K562 (cell line): ENCODE measurements at regions not wholly inside any gene's neighbourhood (a gene's known extent, or its start where the extent isn't known, plus 50 kb on each side); places are given as distances from the start of the nearest gene placed in this dataset.

Experiments used
- ATAC-seq: fragments of 200-7000 bp; cut with Tn5 transposase; 3 replicates; pipeline ENCODE4 v1.9.1; 2020; ENCODE audit warnings: moderate library complexity
- BruUV-seq: library from RNA; stranded (reverse); fragments of 400-500 nt; replicated peaks from 2 replicates; lab custom pipeline; 2021; lab: Mats Ljungman, UMichigan
- CTCF ChIA-PET: fragments of 300-600 bp; formaldehyde crosslinking; extraction: SDS; loops from one replicate; lab custom pipeline; 2021; ENCODE audit warnings: low intra/inter-chr PET ratio; lab: Yijun Ruan, JAX
- POLR2A ChIA-PET: fragments of 300-600, 350-650 bp; sonication (Branson Sonifier 250); formaldehyde crosslinking; extraction: SDS; loops from one replicate; lab custom pipeline; 2021; ENCODE audit warnings: antibody characterized with exemption, inconsistent platforms; lab: Yijun Ruan, JAX
- DNase-seq, 4 experiments: peaks; one replicate each; pipeline versions ENCODE4 v3.0.0 to v3.0.0-alpha.2; 2011 to 2018; ENCODE audit warnings: low spot score in 3 of 4, mixed read lengths in 3 of 4; ENCODE audit errors: extremely low read depth in 1 of 4
- FAIRE-seq: peaks from 2 replicates; lab custom pipeline; 2011; peaks lifted over from hg19 to GRCh38; lab: Jason Lieb, UNC
- H2AFZ ChIP-seq: 2 replicates; pipeline ENCODE4 v1.6.0; 2011; ENCODE audit warnings: low read depth, low read length, control low read depth, inconsistent platforms
- H3K27ac ChIP-seq: fragments of 200-600 bp; 3 replicates; pipeline ENCODE4 v1.8.0; 2011; ENCODE audit warnings: low read depth, mild to moderate bottlenecking, control low read depth, inconsistent platforms, low read length, moderate library complexity, mixed read lengths; ENCODE audit errors: extremely low read depth
- H3K27me3 ChIP-seq, 2 experiments: fragments of 300-600 bp in 1 of 2; 2 replicates in 1 of 2; 3 replicates in 1 of 2; pipeline versions ENCODE4 v1.6.0 to v1.8.0; 2011; ENCODE audit warnings: inconsistent platforms in 2 of 2, low read length in 2 of 2, mild to moderate bottlenecking in 1 of 2, mixed read lengths in 1 of 2, moderate library complexity in 1 of 2; ENCODE audit not compliant: control insufficient read depth in 2 of 2, insufficient read depth in 2 of 2
- H3K36me3 ChIP-seq: fragments of 300-600 bp; 3 replicates; pipeline ENCODE4 v1.8.0; 2011; ENCODE audit warnings: mild to moderate bottlenecking, low read length, inconsistent platforms; ENCODE audit not compliant: control insufficient read depth, insufficient read depth
- H3K4me1 ChIP-seq, 2 experiments: fragments of 200-600 bp in 1 of 2; replicated peaks in 1 of 2; 2 replicates in 1 of 2; 3 replicates in 1 of 2; pipeline versions ENCODE4 v1.5.1 to v1.8.0; 2011; ENCODE audit warnings: inconsistent platforms in 2 of 2, low read length in 2 of 2, mild to moderate bottlenecking in 1 of 2, mixed read lengths in 1 of 2, moderate library complexity in 1 of 2; ENCODE audit not compliant: control insufficient read depth in 2 of 2, insufficient read depth in 2 of 2
- H3K4me2 ChIP-seq: 2 replicates; pipeline ENCODE4 v1.6.1; 2011; ENCODE audit warnings: low read length, control low read depth, inconsistent platforms, mixed read lengths; ENCODE audit not compliant: insufficient read depth
- H3K4me3 ChIP-seq: fragments of 200-600 bp; sonication (generic), shearing (Covaris generic); 2 replicates; pipeline ENCODE4 v1.5.1; 2016; ENCODE audit warnings: control low read depth, inconsistent platforms
- H3K79me2 ChIP-seq: fragments of 200-600 bp; 3 replicates; pipeline ENCODE4 v1.8.0; 2011; ENCODE audit warnings: low read length, inconsistent platforms; ENCODE audit not compliant: control insufficient read depth, insufficient read depth
- H3K9ac ChIP-seq, 2 experiments: 2 replicates each; pipeline versions ENCODE4 v1.6.0 to v1.6.1; 2011; ENCODE audit warnings: low read depth in 2 of 2, low read length in 2 of 2, control low read depth in 1 of 2, inconsistent platforms in 1 of 2, mild to moderate bottlenecking in 1 of 2, mixed read lengths in 1 of 2; ENCODE audit not compliant: insufficient read depth in 1 of 2
- H3K9me1 ChIP-seq: one replicate; pipeline ENCODE4 v1.6.0; 2011; ENCODE audit warnings: inconsistent platforms, mild to moderate bottlenecking, low read length, moderate library complexity; ENCODE audit not compliant: control insufficient read depth, insufficient read depth
- H3K9me3 ChIP-seq: replicated peaks from 2 replicates; pipeline ENCODE4 v1.5.1; 2011; ENCODE audit warnings: low read depth, low read length, inconsistent platforms; ENCODE audit not compliant: control insufficient read depth, insufficient read depth
- H4K20me1 ChIP-seq: replicated peaks from 2 replicates; pipeline ENCODE4 v1.6.1; 2011; ENCODE audit warnings: low read length, inconsistent platforms, mixed read lengths; ENCODE audit not compliant: control insufficient read depth, insufficient read depth
- CHD1 ChIP-seq: fragments of 200-600 bp; sonication (generic); IDR thresholded peaks from one replicate; pipeline ENCODE4 v1.6.1; 2012; ENCODE audit warnings: mild to moderate bottlenecking, moderate library complexity, low read length, inconsistent platforms
- SP2 ChIP-seq: IDR thresholded peaks from 2 replicates; pipeline ENCODE4 v1.6.1; 2011; ENCODE audit warnings: mild to moderate bottlenecking, low read depth, low read length, moderate library complexity; ENCODE audit not compliant: poor library complexity, severe bottlenecking; ENCODE audit errors: extremely low read depth
- ZC3H11A ChIP-seq: IDR thresholded peaks from 2 replicates; pipeline ENCODE4 v1.6.1; 2012; ENCODE audit warnings: low read depth, low read length, improper control_type of control experiment
- ZFP30 ChIP-seq: fragments of 250-450 bp; sonication (Bioruptor Pico); IDR thresholded peaks from 2 replicates; pipeline ENCODE4 v1.8.0; 2022; ENCODE audit warnings: moderate library complexity, mild to moderate bottlenecking, inconsistent platforms, borderline replicate concordance
- ZNF232 ChIP-seq: sonication (generic); formaldehyde crosslinking; IDR thresholded peaks from 2 replicates; pipeline ENCODE4 v1.8.0; 2022; ENCODE audit warnings: mild to moderate bottlenecking, missing genetic modification reagents
- WGBS: fragments of 100-300 bp; shearing (Covaris generic); methylation state at CpG from one replicate; pipeline ENCODE4 v1.1.6; 2016; ENCODE audit warnings: low coverage, mixed read lengths; ENCODE audit not compliant: insufficient coverage; ENCODE audit errors: missing lambda C conversion rate; 5-methylcytosine and 5-hydroxymethylcytosine counted together
- in situ Hi-C: fragments of 300-500 bp; cut with MboI; formaldehyde crosslinking; loops from 4 replicates; pipeline ENCODE4 v1.15.0; 2018; ENCODE audit warnings: inconsistent platforms, mixed read lengths
- intact Hi-C: fragments of 100-400 bp; cut with micrococcal nuclease; formaldehyde crosslinking; loops from 2 replicates; pipeline ENCODE4 v1.14.2; 2022
- TF ChIP-seq, protein P1 (sequence below), 2 experiments: fragments of 450-650 bp; IDR thresholded peaks; 2 replicates each; pipeline ENCODE4 v1.6.1; 2016; ENCODE audit warnings: mild to moderate bottlenecking in 2 of 2, borderline replicate concordance in 1 of 2, low read depth in 1 of 2, moderate library complexity in 1 of 2

DNA sequence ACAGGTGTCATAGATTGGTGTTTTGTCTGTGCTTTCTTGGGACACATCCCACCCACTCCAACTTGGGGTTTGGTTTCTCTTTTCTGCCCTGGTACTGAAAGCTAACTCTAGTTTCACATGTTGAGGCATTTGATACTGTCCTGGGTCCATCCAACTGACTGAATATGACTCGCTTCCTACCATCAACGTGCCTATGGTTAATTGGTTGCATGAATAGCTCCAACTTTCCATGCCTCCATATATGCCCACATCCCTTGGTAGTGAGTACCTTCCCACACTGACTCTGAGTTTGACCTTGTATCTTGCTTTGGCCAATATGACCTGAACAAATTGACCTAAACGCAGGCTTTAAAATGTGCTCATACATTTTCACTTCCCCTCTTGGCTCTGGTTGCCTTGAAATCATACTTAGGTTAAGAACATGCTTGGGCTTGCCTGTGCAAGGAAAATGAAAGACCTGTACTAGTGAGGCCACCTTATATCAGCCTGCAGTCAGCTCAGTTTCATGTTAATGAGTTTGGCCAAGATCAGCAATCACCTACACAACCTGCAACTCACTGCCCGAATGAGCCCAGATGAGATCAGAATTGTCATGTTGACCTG, 81.0 kb upstream of the KCNK2 start:
- Histone ChIP-seq H3K9ac (no peak overlapping the region), H3K27me3 (no peaks in the 10 kb centered on the region), H2AFZ (no peak overlapping the region)
- BruUV-seq, result no TSS peak
- no peak for DNase-seq
- intact Hi-C loops, result no loop called here
- CTCF ChIA-PET, result no interaction called here
- no peak for TF ChIP-seq ZC3H11A
- no peak for TF ChIP-seq CHD1
- no peak for TF ChIP-seq ZFP30 (CRISPR knock-in tag)
- no peak for TF ChIP-seq ZNF232 (CRISPR knock-in tag)
- TF ChIP-seq, protein P1, sequence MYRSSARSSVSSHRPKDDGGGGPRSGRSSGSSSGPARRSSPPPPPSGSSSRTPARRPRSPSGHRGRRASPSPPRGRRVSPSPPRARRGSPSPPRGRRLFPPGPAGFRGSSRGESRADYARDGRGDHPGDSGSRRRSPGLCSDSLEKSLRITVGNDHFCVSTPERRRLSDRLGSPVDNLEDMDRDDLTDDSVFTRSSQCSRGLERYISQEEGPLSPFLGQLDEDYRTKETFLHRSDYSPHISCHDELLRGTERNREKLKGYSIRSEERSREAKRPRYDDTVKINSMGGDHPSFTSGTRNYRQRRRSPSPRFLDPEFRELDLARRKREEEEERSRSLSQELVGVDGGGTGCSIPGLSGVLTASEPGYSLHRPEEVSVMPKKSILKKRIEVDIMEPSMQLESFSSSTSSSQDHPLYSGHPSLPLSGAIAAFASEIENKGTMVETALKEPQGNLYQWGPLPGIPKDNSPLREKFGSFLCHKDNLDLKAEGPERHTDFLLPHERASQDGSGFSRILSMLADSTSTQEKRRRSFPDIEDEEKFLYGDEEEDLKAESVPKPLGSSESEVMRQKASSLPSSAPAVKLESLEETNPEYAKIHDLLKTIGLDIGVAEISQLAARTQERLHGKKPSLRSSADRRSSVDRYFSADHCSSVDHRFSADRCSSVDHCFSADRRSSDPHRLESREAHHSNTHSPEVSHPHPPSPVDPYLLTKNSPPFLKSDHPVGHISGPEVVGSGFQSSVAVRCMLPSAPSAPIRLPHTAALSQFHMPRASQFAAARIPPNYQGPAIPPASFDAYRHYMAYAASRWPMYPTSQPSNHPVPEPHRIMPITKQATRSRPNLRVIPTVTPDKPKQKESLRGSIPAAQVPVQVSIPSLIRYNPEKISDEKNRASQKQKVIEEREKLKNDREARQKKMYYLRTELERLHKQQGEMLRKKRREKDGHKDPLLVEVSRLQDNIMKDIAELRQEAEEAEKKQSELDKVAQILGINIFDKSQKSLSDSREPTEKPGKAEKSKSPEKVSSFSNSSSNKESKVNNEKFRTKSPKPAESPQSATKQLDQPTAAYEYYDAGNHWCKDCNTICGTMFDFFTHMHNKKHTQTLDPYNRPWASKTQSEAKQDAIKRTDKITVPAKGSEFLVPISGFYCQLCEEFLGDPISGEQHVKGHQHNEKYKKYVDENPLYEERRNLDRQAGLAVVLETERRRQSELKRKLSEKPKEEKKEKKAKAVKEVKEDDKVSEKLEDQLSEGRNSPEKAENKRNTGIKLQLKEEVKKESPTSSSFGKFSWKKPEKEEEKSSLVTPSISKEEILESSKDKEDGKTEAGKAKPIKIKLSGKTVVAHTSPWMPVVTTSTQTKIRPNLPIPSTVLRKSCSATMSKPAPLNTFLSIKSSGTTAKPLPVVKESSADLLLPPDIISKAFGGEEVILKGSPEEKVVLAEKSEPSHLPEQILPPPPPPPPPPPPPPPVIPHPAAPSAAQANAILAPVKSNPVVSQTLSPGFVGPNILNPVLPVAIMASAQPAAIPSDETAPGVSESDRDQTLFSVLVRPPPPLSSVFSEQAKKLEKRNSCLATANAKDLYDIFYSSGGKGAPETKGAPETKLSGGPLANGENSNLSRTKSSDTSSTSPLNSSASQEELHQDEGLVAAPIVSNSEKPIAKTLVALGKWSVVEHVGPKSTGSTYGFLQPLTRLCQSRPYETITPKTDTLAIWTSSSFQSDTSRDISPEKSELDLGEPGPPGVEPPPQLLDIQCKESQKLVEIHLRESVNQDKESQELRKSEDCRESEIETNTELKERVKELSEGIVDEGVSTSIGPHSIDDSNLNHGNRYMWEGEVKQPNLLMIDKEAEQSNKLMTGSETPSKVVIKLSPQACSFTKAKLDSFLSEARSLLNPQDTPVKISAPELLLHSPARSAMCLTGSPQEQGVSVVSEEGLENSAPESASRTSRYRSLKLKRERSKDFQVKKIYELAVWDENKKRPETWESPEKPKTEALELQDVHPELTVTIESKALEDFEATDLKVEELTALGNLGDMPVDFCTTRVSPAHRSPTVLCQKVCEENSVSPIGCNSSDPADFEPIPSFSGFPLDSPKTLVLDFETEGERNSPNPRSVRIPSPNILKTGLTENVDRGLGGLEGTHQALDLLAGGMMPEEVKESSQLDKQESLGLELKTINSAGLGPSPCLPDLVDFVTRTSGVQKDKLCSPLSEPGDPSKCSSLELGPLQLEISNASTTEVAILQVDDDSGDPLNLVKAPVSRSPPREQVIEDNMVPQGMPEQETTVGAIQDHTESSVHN (IDR thresholded peaks at IDR 0.05; ENCODE audit: borderline replicate concordance in 1 of 2, low read depth in 1 of 2), result no peak
- no peak for TF ChIP-seq SP2
- TF ChIP-seq, all 486 proteins: peak for 0
- no peaks in the 10 kb centered on the region for H3K9me1 ChIP-seq
- 13% methylated on average over 4 of the region's 4 CpGs for WGBS
- H4K20me1 ChIP-seq, result no peaks in the 10 kb centered on the region
- H3K4me2 ChIP-seq, result no peak overlapping the region
- POLR2A ChIA-PET, result no interaction called here
- H3K9me3 ChIP-seq, result no peaks in the 10 kb centered on the region; the same call in 1 of the 2 replicates
- in situ Hi-C loops, result no loop called here
- ATAC-seq, result no peak
- H3K36me3 ChIP-seq, result no peaks in the 10 kb centered on the region
- H3K79me2 ChIP-seq, result no peaks in the 10 kb centered on the region
- FAIRE-seq, result no peak
- no peaks in the 10 kb centered on the region for H3K4me1 ChIP-seq
- no peak overlapping the region for H3K27ac ChIP-seq
- no peak overlapping the region for H3K4me3 ChIP-seq
